Daoy (cell line): ENCODE measurements at regions not wholly inside any gene's neighbourhood (a gene's known extent, or its start where the extent isn't known, plus 50 kb on each side); places are given as distances from the start of the nearest gene placed in this dataset.
"Not testable (repeated sequence)": the region's sequence is repeated elsewhere in the genome, so short reads cannot be mapped to it uniquely, and the experiment has no call there.

Source experiments
- DNase-seq: peaks from one replicate; pipeline ENCODE4 v3.0.0-alpha.2; 2015; ENCODE audit warnings: low read depth

GRCh38 chr5:102154791-102155605, 141.1 kb downstream of the SLCO4C1 start:
- not testable (repeated sequence) for DNase-seq

GRCh38 chr5:102154291-102154690, 141.8 kb downstream of the SLCO4C1 start:
- DNase-seq = no peak

GRCh38 chr5:102153003-102153759, 142.9 kb downstream of the SLCO4C1 start:
- no peak for DNase-seq

- no peak for DNase-seq
Measured at GRCh38 chr5:102139029-102139428, 157.1 kb downstream of the SLCO4C1 start.

GRCh38 chr5:102138243-102138653, 157.8 kb downstream of the SLCO4C1 start:
- DNase-seq = no peak

- no peak for DNase-seq
Measured at GRCh38 chr5:102130890-102131289, 165.2 kb downstream of the SLCO4C1 start.

GRCh38 chr5:102130386-102130785, 165.7 kb downstream of the SLCO4C1 start:
- no peak for DNase-seq

GRCh38 chr5:102119252-102119651, 176.8 kb downstream of the SLCO4C1 start:
- no peak for DNase-seq

- no peak for DNase-seq
Measured at GRCh38 chr5:102115736-102116135, 180.3 kb downstream of the SLCO4C1 start.

- DNase-seq = no peak
Measured at GRCh38 chr5:102114525-102115069, 181.5 kb downstream of the SLCO4C1 start.

- DNase-seq = no peak
Measured at GRCh38 chr5:102107865-102108264, 188.2 kb downstream of the SLCO4C1 start.

GRCh38 chr5:102106599-102106998, 189.5 kb downstream of the SLCO4C1 start:
- no peak for DNase-seq

GRCh38 chr5:102099766-102100331, 196.2 kb downstream of the SLCO4C1 start:
- no peak for DNase-seq

GRCh38 chr5:102099083-102099482, 197.0 kb downstream of the SLCO4C1 start:
- DNase-seq = not testable (repeated sequence)

GRCh38 chr5:102098606-102099005, 197.5 kb downstream of the SLCO4C1 start:
- not testable (repeated sequence) for DNase-seq

- no peak for DNase-seq
Measured at GRCh38 chr5:102090770-102091169, 205.3 kb downstream of the SLCO4C1 start.

- DNase-seq = no peak
Measured at GRCh38 chr5:102089883-102090282, 206.2 kb downstream of the SLCO4C1 start.

- no peak for DNase-seq
Measured at GRCh38 chr5:102087906-102088305, 208.2 kb downstream of the SLCO4C1 start.

- no peak for DNase-seq
Measured at GRCh38 chr5:102080288-102080687, 215.8 kb downstream of the SLCO4C1 start.

- DNase-seq = no peak
Measured at GRCh38 chr5:102077920-102078319, 218.2 kb downstream of the SLCO4C1 start.

GRCh38 chr5:102069974-102070373, 226.1 kb downstream of the SLCO4C1 start:
- no peak for DNase-seq

- DNase-seq = no peak
Measured at GRCh38 chr5:102068870-102069269, 227.2 kb downstream of the SLCO4C1 start.
